Endothelial cell of umbilical vein (primary cell): ENCODE measurements at regions not wholly inside any gene's neighbourhood (a gene's known extent, or its start where the extent isn't known, plus 50 kb on each side); places are given as distances from the start of the nearest gene placed in this dataset.

Source experiments
- BruUV-seq: library from RNA; stranded (reverse); fragments of 400-500 nt; replicated peaks from 2 replicates; lab custom pipeline; 2021; lab: Mats Ljungman, UMichigan
- CTCF ChIA-PET: fragments of 300-600, 350-600 bp; sonication (Branson Sonifier 250); formaldehyde crosslinking; loops from one replicate; lab custom pipeline; 2021; ENCODE audit warnings: antibody characterized with exemption, inconsistent platforms; lab: Charles Lee
- POLR2A ChIA-PET: fragments of 300-600, 350-600 bp; sonication (Branson Sonifier 250); formaldehyde crosslinking; loops from one replicate; lab custom pipeline; 2021; ENCODE audit warnings: antibody characterized with exemption, inconsistent platforms; lab: Charles Lee
- DNase-seq: peaks from one replicate; pipeline ENCODE4 v3.0.0-alpha.2; 2011; ENCODE audit warnings: low read depth, low spot score
- FAIRE-seq: peaks from 2 replicates; lab custom pipeline; 2011; peaks lifted over from hg19 to GRCh38; lab: Jason Lieb, UNC
- H2AFZ ChIP-seq: 2 replicates; pipeline ENCODE4 v1.6.0; 2012; ENCODE audit warnings: low read depth, low read length, control low read depth, inconsistent platforms
- H3K27ac ChIP-seq: 2 replicates; pipeline ENCODE4 v1.5.1; 2011; ENCODE audit warnings: low read depth, mild to moderate bottlenecking, control low read depth, low read length, moderate library complexity; ENCODE audit not compliant: insufficient read depth
- H3K27me3 ChIP-seq, 2 experiments: 2 replicates each; pipeline versions ENCODE4 v1.6.0 to v1.6.1; 2011; ENCODE audit warnings: low read length in 2 of 2, mixed read lengths in 1 of 2; ENCODE audit not compliant: control insufficient read depth in 2 of 2, insufficient read depth in 2 of 2
- H3K36me3 ChIP-seq, 2 experiments: 2 replicates in 1 of 2; 3 replicates in 1 of 2; pipeline ENCODE4 v1.5.1; 2011; ENCODE audit warnings: low read length in 2 of 2, mild to moderate bottlenecking in 1 of 2, moderate library complexity in 1 of 2; ENCODE audit not compliant: control insufficient read depth in 2 of 2, insufficient read depth in 2 of 2; ENCODE audit errors: extremely low read depth in 1 of 2
- H3K4me1 ChIP-seq: 3 replicates; pipeline ENCODE4 v1.5.1; 2011; ENCODE audit warnings: mild to moderate bottlenecking, low read length; ENCODE audit not compliant: control insufficient read depth, insufficient read depth; ENCODE audit errors: extremely low read depth
- H3K4me2 ChIP-seq: 2 replicates; pipeline ENCODE4 v1.6.1; 2011; ENCODE audit warnings: low read length, control low read depth, mixed read lengths; ENCODE audit not compliant: insufficient read depth
- H3K4me3 ChIP-seq, 3 experiments: fragments of 200-600 bp in 1 of 3; sonication (generic), shearing (Covaris generic) in 1 of 3; replicated peaks in 1 of 3; 2 replicates each; pipeline ENCODE4 v1.5.1; 2011 to 2016; ENCODE audit warnings: control low read depth in 3 of 3, low read length in 3 of 3, mild to moderate bottlenecking in 2 of 3, inconsistent platforms in 1 of 3, low read depth in 1 of 3, moderate library complexity in 1 of 3; ENCODE audit not compliant: insufficient read depth in 1 of 3
- H3K79me2 ChIP-seq: 2 replicates; pipeline ENCODE4 v1.6.0; 2012; ENCODE audit warnings: low read length, inconsistent platforms; ENCODE audit not compliant: control insufficient read depth, insufficient read depth
- H3K9ac ChIP-seq: replicated peaks from 2 replicates; pipeline ENCODE3; 2011; ENCODE audit warnings: low read length, control low read depth; ENCODE audit not compliant: insufficient read depth; ENCODE audit errors: extremely low read depth
- H3K9me1 ChIP-seq: replicated peaks from 3 replicates; pipeline ENCODE4 v1.6.0; 2011; ENCODE audit warnings: mild to moderate bottlenecking, low read length; ENCODE audit not compliant: control insufficient read depth, insufficient read depth; ENCODE audit errors: extremely low read depth
- H3K9me3 ChIP-seq: replicated peaks from 2 replicates; pipeline ENCODE4 v1.5.1; 2012; ENCODE audit warnings: low read length, inconsistent platforms; ENCODE audit not compliant: control insufficient read depth, insufficient read depth
- H4K20me1 ChIP-seq: replicated peaks from 2 replicates; pipeline ENCODE3; 2011; ENCODE audit warnings: mild to moderate bottlenecking, low read length; ENCODE audit not compliant: control insufficient read depth, insufficient read depth; ENCODE audit errors: extremely low read depth
- EZH2 ChIP-seq: IDR thresholded peaks from 2 replicates; pipeline ENCODE4 v1.6.1; 2012; ENCODE audit warnings: borderline replicate concordance, low read depth, mild to moderate bottlenecking, moderate library complexity, low read length, inconsistent platforms; ENCODE audit not compliant: severe bottlenecking
- FOS ChIP-seq: IDR thresholded peaks from 2 replicates; pipeline ENCODE4 v1.6.1; 2011; ENCODE audit warnings: mild to moderate bottlenecking, low read length, moderate library complexity, borderline replicate concordance; ENCODE audit not compliant: insufficient read depth
- GATA2 ChIP-seq: IDR thresholded peaks from 2 replicates; pipeline ENCODE4 v1.7.0; 2011; ENCODE audit warnings: low read depth, mild to moderate bottlenecking, moderate library complexity, mixed read lengths, low read length; ENCODE audit not compliant: insufficient read length, insufficient read depth
- JUN ChIP-seq: IDR thresholded peaks from 2 replicates; pipeline ENCODE4 v1.6.1; 2011; ENCODE audit warnings: borderline replicate concordance, low read depth; ENCODE audit not compliant: insufficient read length, insufficient read depth
- MYC ChIP-seq: IDR thresholded peaks from one replicate; pipeline ENCODE4 v1.6.1; 2011; ENCODE audit warnings: mild to moderate bottlenecking, low read depth, low read length
- POLR2A ChIP-seq: IDR thresholded peaks from 2 replicates; pipeline ENCODE4 v1.6.1; 2012; ENCODE audit warnings: low read depth, mild to moderate bottlenecking, control low read depth, low read length
- POLR2AphosphoS5 ChIP-seq: IDR thresholded peaks from 2 replicates; pipeline ENCODE4 v1.6.1; 2012; ENCODE audit warnings: low read depth, mild to moderate bottlenecking, control low read depth, low read length, moderate library complexity; ENCODE audit not compliant: insufficient read depth
- dilution Hi-C: fragments of 300-500 bp; cut with MboI; formaldehyde crosslinking; loops from one replicate; pipeline ENCODE4 v1.15.0; 2019; ENCODE audit warnings: low sequenced_read_pairs; ENCODE audit not compliant: extremely low pct_ligation_motif_present
- intact Hi-C: fragments of 100-400 bp; cut with micrococcal nuclease; formaldehyde crosslinking; loops from one replicate; pipeline ENCODE4 v1.10.0; 2022
- TF ChIP-seq, protein P1 (sequence below): IDR thresholded peaks from 2 replicates; pipeline ENCODE4 v1.6.1; 2011; ENCODE audit not compliant: insufficient read depth, insufficient read length
- TF ChIP-seq, protein P2 (sequence below), 2 donors: IDR thresholded peaks; 1 replicate in 1 of 2; 2 replicates in 1 of 2; pipeline ENCODE4 v1.5.1; 2011; ENCODE audit warnings: low read length in 2 of 2, mild to moderate bottlenecking in 2 of 2, moderate library complexity in 2 of 2, control low read depth in 1 of 2, inconsistent platforms in 1 of 2, low read depth in 1 of 2; ENCODE audit not compliant: insufficient read depth in 1 of 2; ENCODE audit errors: extremely low read depth in 1 of 2

GRCh38 chr18:73653827-73654226, 493.8 kb downstream of the FBXO15 start:
- Histone ChIP-seq H3K9ac (no peak overlapping the region), H3K36me3 (no peaks in the 10 kb centered on the region), H3K79me2 (no peaks in the 10 kb centered on the region), H3K4me2 (no peak overlapping the region), H3K4me1 (no peaks in the 10 kb centered on the region), H3K27me3 (no peaks in the 10 kb centered on the region), H4K20me1 (no peaks in the 10 kb centered on the region), H3K27ac (no peak overlapping the region), H3K9me1 (no peaks in the 10 kb centered on the region), H2AFZ (no peak overlapping the region), H3K4me3 (no peak overlapping the region), H3K9me3 (no peaks in the 10 kb centered on the region)
- dilution Hi-C loops (no loop called here), intact Hi-C loops (no loop called here)
- FAIRE-seq = no peak
- POLR2A ChIA-PET = no interaction called here
- CTCF ChIA-PET = no interaction called here
- TF ChIP-seq EZH2 = no peak
- no peak for TF ChIP-seq FOS
- no peak for TF ChIP-seq GATA2
- no peak for TF ChIP-seq JUN
- no peak for TF ChIP-seq POLR2A
- no peak for TF ChIP-seq POLR2AphosphoS5
- TF ChIP-seq, protein P1, sequence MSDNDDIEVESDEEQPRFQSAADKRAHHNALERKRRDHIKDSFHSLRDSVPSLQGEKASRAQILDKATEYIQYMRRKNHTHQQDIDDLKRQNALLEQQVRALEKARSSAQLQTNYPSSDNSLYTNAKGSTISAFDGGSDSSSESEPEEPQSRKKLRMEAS = no peak
- DNase-seq = no peak
- BruUV-seq = no TSS peak

GRCh38 chr18:73653251-73653650, 494.4 kb downstream of the FBXO15 start:
- FAIRE-seq (no peak), DNase-seq (no peak)
- BruUV-seq = no TSS peak
- H3K79me2 ChIP-seq = no peaks in the 10 kb centered on the region
- no peak for TF ChIP-seq EZH2
- TF ChIP-seq, protein P1 = no peak
- no peak for TF ChIP-seq GATA2
- TF ChIP-seq JUN = no peak
- TF ChIP-seq POLR2A = no peak
- TF ChIP-seq FOS = no peak
- TF ChIP-seq MYC = no peak
- TF ChIP-seq, protein P2, sequence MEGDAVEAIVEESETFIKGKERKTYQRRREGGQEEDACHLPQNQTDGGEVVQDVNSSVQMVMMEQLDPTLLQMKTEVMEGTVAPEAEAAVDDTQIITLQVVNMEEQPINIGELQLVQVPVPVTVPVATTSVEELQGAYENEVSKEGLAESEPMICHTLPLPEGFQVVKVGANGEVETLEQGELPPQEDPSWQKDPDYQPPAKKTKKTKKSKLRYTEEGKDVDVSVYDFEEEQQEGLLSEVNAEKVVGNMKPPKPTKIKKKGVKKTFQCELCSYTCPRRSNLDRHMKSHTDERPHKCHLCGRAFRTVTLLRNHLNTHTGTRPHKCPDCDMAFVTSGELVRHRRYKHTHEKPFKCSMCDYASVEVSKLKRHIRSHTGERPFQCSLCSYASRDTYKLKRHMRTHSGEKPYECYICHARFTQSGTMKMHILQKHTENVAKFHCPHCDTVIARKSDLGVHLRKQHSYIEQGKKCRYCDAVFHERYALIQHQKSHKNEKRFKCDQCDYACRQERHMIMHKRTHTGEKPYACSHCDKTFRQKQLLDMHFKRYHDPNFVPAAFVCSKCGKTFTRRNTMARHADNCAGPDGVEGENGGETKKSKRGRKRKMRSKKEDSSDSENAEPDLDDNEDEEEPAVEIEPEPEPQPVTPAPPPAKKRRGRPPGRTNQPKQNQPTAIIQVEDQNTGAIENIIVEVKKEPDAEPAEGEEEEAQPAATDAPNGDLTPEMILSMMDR (IDR thresholded peaks at IDR 0.05; ENCODE audit: extremely low read depth in 1 of 2, insufficient read depth in 1 of 2, low read depth in 1 of 2, low read length in 2 of 2) = no peak
- no peak for TF ChIP-seq POLR2AphosphoS5
- no peak overlapping the region for H3K9ac ChIP-seq
- H3K27me3 ChIP-seq = no peaks in the 10 kb centered on the region
- H3K36me3 ChIP-seq = no peaks in the 10 kb centered on the region
- H3K27ac ChIP-seq = no peak overlapping the region
- ChIA-PET POLR2A (no interaction called here), CTCF (no interaction called here)
- dilution Hi-C loops (no loop called here), intact Hi-C loops (no loop called here)
- H3K9me3 ChIP-seq = no peaks in the 10 kb centered on the region
- H3K4me2 ChIP-seq = no peak overlapping the region
- no peak overlapping the region for H2AFZ ChIP-seq
- H4K20me1 ChIP-seq = no peaks in the 10 kb centered on the region
- no peak overlapping the region for H3K4me3 ChIP-seq
- H3K4me1 ChIP-seq = no peaks in the 10 kb centered on the region
- no peaks in the 10 kb centered on the region for H3K9me1 ChIP-seq
